GM23248 (cell line): ENCODE measurements at regions not wholly inside any gene's neighbourhood (a gene's known extent, or its start where the extent isn't known, plus 50 kb on each side); places are given as distances from the start of the nearest gene placed in this dataset.

ENCODE experiments used
- EZH2 ChIP-seq: fragments of 200-600 bp; sonication (generic); IDR thresholded peaks from 2 replicates; pipeline ENCODE4 v1.6.1; 2018; ENCODE audit warnings: antibody characterized with exemption, mild to moderate bottlenecking; ENCODE audit not compliant: insufficient read depth, poor library complexity, severe bottlenecking
- EZH2phosphoT487 ChIP-seq: fragments of 200-600 bp; sonication (generic); IDR thresholded peaks from 2 replicates; pipeline ENCODE4 v1.6.1; 2018; ENCODE audit warnings: antibody characterized with exemption, moderate library complexity, mild to moderate bottlenecking, low read depth; ENCODE audit not compliant: insufficient read depth

DNA sequence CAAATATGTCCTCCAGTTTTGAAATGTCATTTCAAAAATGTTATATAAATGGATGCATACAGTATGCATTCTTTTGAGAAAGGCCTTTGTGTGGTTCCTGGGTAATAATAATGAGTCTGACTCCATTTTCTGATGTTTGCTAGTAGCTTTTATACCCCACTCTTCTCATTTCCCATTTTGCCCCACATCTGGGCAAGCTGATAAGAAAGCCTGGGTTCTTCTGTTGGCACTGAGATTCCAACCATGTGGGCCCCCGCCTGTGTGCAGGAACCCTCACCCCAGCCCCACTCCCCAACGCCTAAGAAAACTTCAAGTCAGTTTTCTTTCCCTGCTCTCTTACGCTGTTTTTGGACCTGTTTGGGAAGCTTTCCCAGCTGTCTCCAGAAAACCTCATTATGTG is 89.4 kb downstream of the SNX18 start:
- no peak for TF ChIP-seq EZH2phosphoT487
- TF ChIP-seq EZH2 = no peak
